GM21390 (cell line): ENCODE measurements at regions not wholly inside any gene's neighbourhood (a gene's known extent, or its start where the extent isn't known, plus 50 kb on each side); places are given as distances from the start of the nearest gene placed in this dataset.

Experiments
- ATAC-seq: cut with Tn5 transposase; IDR thresholded peaks from one replicate; pipeline ENCODE4 v1.9.1; 2021; ENCODE audit not compliant: unreplicated experiment

GRCh38 chr2:76584474-76584873 is 873.8 kb upstream of the GCFC2 start:
- ATAC-seq: no peak

- no peak for ATAC-seq
Observed at GRCh38 chr2:76579911-76580310, 869.2 kb upstream of the GCFC2 start.

GRCh38 chr2:76572981-76573380 is 862.3 kb upstream of the GCFC2 start:
- ATAC-seq: no peak

GRCh38 chr2:76569819-76570218 is 859.1 kb upstream of the GCFC2 start:
- ATAC-seq: no peak

- ATAC-seq: no peak
Observed at GRCh38 chr2:76567478-76567877, 856.8 kb upstream of the GCFC2 start.

GRCh38 chr2:76564734-76565133 is 854.0 kb upstream of the GCFC2 start:
- no peak for ATAC-seq

- no peak for ATAC-seq
Observed at GRCh38 chr2:76563730-76564129, 853.0 kb upstream of the GCFC2 start.

GRCh38 chr2:76558157-76558556 is 847.4 kb upstream of the GCFC2 start:
- ATAC-seq: no peak

- ATAC-seq: no peak
Observed at GRCh38 chr2:76556018-76556417, 845.3 kb upstream of the GCFC2 start.

- ATAC-seq: no peak
Observed at GRCh38 chr2:76546207-76546606, 835.5 kb upstream of the GCFC2 start.

- no peak for ATAC-seq
Observed at GRCh38 chr2:76544901-76545300, 834.2 kb upstream of the GCFC2 start.

- ATAC-seq: no peak
Observed at GRCh38 chr2:76517574-76517909, 806.8 kb upstream of the GCFC2 start.

GRCh38 chr2:76516861-76517573 is 806.3 kb upstream of the GCFC2 start:
- ATAC-seq: no peak

GRCh38 chr2:76512201-76512820 is 801.6 kb upstream of the GCFC2 start:
- no peak for ATAC-seq

GRCh38 chr2:76506538-76506937 is 795.8 kb upstream of the GCFC2 start:
- no peak for ATAC-seq

- ATAC-seq: no peak
Observed at GRCh38 chr2:76501641-76502040, 790.9 kb upstream of the GCFC2 start.

GRCh38 chr2:76498360-76498759 is 787.6 kb upstream of the GCFC2 start:
- ATAC-seq: no peak

GRCh38 chr2:76491503-76491902 is 780.8 kb upstream of the GCFC2 start:
- no peak for ATAC-seq

GRCh38 chr2:76478266-76479035 is 767.7 kb upstream of the GCFC2 start:
- no peak for ATAC-seq

- ATAC-seq: no peak
Observed at GRCh38 chr2:76472946-76473345, 762.2 kb upstream of the GCFC2 start.

- ATAC-seq: no peak
Observed at GRCh38 chr2:76469066-76469465, 758.4 kb upstream of the GCFC2 start.

GRCh38 chr2:76467326-76467725 is 756.6 kb upstream of the GCFC2 start:
- no peak for ATAC-seq
